ENCODE measurements at regions not wholly inside any gene's neighbourhood (a gene's known extent, or its start where the extent isn't known, plus 50 kb on each side); places are given as distances from the start of the nearest gene placed in this dataset.
A peak's percentile ranks its signal among the peaks of the same experiment; 100 is the strongest.

DNA sequence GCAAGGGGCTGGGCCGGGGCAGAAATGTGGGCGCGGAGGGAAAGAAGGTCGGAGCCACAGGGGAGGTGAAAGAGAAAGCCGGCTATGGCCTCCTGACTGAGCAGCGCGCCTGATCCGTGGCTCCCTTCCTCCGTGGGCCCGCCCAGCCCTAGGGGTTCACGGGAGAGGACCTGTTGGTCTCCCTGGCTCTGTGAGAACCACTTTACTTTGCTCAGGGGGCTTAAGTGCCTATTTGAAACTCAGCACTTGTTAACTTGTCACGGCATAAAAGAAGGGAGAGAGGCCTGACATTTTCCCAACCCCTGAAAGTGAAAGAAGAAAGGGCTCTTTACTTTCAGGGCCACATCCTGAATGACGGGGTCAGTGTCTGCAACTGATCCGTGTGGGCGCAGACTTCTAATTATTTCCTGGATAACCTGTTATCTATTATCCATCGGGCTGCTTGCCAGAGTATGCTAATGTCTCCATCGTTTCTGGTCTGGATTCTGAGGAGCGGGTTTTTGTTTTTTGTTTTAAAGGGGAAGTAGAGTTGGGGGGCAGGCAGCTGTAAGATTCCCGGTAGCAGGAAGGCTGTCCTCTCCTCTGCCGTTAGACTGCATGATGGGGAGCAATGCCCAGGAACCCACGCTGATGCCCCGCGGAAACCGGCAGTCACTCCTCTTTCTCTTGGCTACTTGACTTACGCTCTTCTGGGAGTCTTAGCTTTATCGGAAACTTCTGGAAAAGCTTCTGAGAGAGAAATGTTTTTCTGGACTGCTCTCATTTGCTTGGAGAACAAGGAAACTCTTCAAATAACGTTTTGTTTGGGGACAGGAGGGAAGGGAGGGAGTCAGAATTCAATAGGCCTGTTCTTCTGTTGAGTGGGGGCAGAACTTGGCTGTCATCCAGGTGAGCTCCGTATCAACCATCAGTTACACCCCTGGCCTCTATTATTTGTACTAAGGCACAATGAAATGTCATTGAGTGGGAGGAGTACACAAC is 127.7 kb upstream of the MAX start (continued):
- no peak for TF ChIP-seq MEIS1 (CRISPR knock-in tag; IDR thresholded peaks at IDR 0.05; ENCODE audit: borderline replicate concordance)
- no peak for TF ChIP-seq ZNF136 (CRISPR knock-in tag; IDR thresholded peaks at IDR 0.05; ENCODE audit: low read depth)
- no peak for TF ChIP-seq ZBTB3 (CRISPR knock-in tag; IDR thresholded peaks at IDR 0.05; ENCODE audit: borderline replicate concordance, low read depth)
- no peak for TF ChIP-seq ZSCAN12 (CRISPR knock-in tag; IDR thresholded peaks at IDR 0.05)
- no peak for TF ChIP-seq ZNF30 (CRISPR knock-in tag; IDR thresholded peaks at IDR 0.05)
- peak; percentile 49 for TF ChIP-seq ZNF18 (CRISPR knock-in tag; IDR thresholded peaks at IDR 0.05; ENCODE audit: insufficient replicate concordance)
- TF ChIP-seq ZNF34 (CRISPR knock-in tag; IDR thresholded peaks at IDR 0.05; ENCODE audit: borderline replicate concordance): no peak
- TF ChIP-seq HNRNPH1 (optimal IDR thresholded peaks at IDR 0.05; ENCODE audit: low read depth, low read length): no peak
- TF ChIP-seq, protein P1, sequence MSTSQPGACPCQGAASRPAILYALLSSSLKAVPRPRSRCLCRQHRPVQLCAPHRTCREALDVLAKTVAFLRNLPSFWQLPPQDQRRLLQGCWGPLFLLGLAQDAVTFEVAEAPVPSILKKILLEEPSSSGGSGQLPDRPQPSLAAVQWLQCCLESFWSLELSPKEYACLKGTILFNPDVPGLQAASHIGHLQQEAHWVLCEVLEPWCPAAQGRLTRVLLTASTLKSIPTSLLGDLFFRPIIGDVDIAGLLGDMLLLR (CRISPR knock-in tag; IDR thresholded peaks at IDR 0.05): no peak
- no peak for TF ChIP-seq ZNF549 (CRISPR knock-in tag; IDR thresholded peaks at IDR 0.05)
- no peak for TF ChIP-seq NR3C1 (CRISPR knock-in tag; IDR thresholded peaks at IDR 0.05)
- TF ChIP-seq CCAR2 (optimal IDR thresholded peaks at IDR 0.05; ENCODE audit: low read depth, low read length): no peak
- no peak for TF ChIP-seq STAT5B (CRISPR knock-in tag; IDR thresholded peaks at IDR 0.05)
- no peak for TF ChIP-seq KDM5B (CRISPR knock-in tag; IDR thresholded peaks at IDR 0.05; ENCODE audit: borderline replicate concordance)
- TF ChIP-seq, protein P2, sequence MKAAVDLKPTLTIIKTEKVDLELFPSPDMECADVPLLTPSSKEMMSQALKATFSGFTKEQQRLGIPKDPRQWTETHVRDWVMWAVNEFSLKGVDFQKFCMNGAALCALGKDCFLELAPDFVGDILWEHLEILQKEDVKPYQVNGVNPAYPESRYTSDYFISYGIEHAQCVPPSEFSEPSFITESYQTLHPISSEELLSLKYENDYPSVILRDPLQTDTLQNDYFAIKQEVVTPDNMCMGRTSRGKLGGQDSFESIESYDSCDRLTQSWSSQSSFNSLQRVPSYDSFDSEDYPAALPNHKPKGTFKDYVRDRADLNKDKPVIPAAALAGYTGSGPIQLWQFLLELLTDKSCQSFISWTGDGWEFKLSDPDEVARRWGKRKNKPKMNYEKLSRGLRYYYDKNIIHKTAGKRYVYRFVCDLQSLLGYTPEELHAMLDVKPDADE (CRISPR knock-in tag; IDR thresholded peaks at IDR 0.05): no peak
- 0 out of 2 replicates have a peak, but pooled peaks have one; percentile 41 for TF ChIP-seq FOXC1 (CRISPR knock-in tag; IDR thresholded peaks at IDR 0.05; ENCODE audit: borderline replicate concordance)
- TF ChIP-seq ZMAT5 (CRISPR knock-in tag; IDR thresholded peaks at IDR 0.05; ENCODE audit: borderline replicate concordance, low read depth): no peak
- TF ChIP-seq ESRRA (CRISPR knock-in tag; IDR thresholded peaks at IDR 0.05; ENCODE audit: low read depth): no peak
- TF ChIP-seq ZNF576 (CRISPR knock-in tag; IDR thresholded peaks at IDR 0.05): no peak
- TF ChIP-seq EZH2 (conservative IDR thresholded peaks at IDR 0.05; ENCODE audit: low read depth, low read length): no peak
- TF ChIP-seq IRF1 (CRISPR knock-in tag; IDR thresholded peaks at IDR 0.05; ENCODE audit: low read depth): no peak
- TF ChIP-seq SATB2 (CRISPR knock-in tag; IDR thresholded peaks at IDR 0.05): no peak
- TF ChIP-seq, protein P3, sequence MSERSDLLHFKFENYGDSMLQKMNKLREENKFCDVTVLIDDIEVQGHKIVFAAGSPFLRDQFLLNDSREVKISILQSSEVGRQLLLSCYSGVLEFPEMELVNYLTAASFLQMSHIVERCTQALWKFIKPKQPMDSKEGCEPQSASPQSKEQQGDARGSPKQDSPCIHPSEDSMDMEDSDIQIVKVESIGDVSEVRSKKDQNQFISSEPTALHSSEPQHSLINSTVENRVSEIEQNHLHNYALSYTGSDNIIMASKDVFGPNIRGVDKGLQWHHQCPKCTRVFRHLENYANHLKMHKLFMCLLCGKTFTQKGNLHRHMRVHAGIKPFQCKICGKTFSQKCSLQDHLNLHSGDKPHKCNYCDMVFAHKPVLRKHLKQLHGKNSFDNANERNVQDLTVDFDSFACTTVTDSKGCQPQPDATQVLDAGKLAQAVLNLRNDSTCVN (CRISPR knock-in tag; IDR thresholded peaks at IDR 0.05; ENCODE audit: borderline replicate concordance): peak; percentile 99
